Thyroid gland (tissue), 4 donors: ENCODE measurements at regions not wholly inside any gene's neighbourhood (a gene's known extent, or its start where the extent isn't known, plus 50 kb on each side); places are given as distances from the start of the nearest gene placed in this dataset.
A peak's percentile ranks its signal among the peaks of the same experiment; 100 is the strongest.

Experiments used
- DNase-seq, 2 donors: peaks; one replicate each; pipeline ENCODE4 v3.0.0-alpha.2; 2019
- H3K27ac ChIP-seq, 3 donors: fragments of 200-600 bp; sonication (generic); 1 replicate in 2 of 3; 2 replicates in 1 of 3; pipeline ENCODE4 v1.5.1; 2016 to 2019; ENCODE audit warnings: mild to moderate bottlenecking in 1 of 3, moderate library complexity in 1 of 3
- H3K27me3 ChIP-seq: fragments of 200-600 bp; sonication (generic); one replicate; pipeline ENCODE4 v1.5.1; 2019
- H3K36me3 ChIP-seq, 2 donors: fragments of 200-600 bp; sonication (generic); one replicate each; pipeline ENCODE4 v1.5.1; 2016 to 2019
- H3K4me1 ChIP-seq, 2 donors: fragments of 200-600 bp; sonication (generic); one replicate each; pipeline ENCODE4 v1.5.1; 2017 to 2019
- H3K4me3 ChIP-seq, 3 donors: fragments of 200-600 bp; sonication (generic); replicated peaks in 1 of 3; 1 replicate in 2 of 3; 2 replicates in 1 of 3; pipeline ENCODE4 v1.5.1; 2016; ENCODE audit warnings: mild to moderate bottlenecking in 1 of 3
- H3K9me3 ChIP-seq: fragments of 200-600 bp; sonication (generic); one replicate; pipeline ENCODE4 v1.5.1; 2017
- POLR2A ChIP-seq, 2 donors: fragments of 450-650 bp; IDR thresholded peaks; one replicate each; pipeline ENCODE4 v1.6.1; 2017; ENCODE audit warnings: antibody characterized with exemption in 2 of 2, mild to moderate bottlenecking in 2 of 2, moderate library complexity in 1 of 2
- WGBS, 2 donors: methylation state at CpG; one replicate each; pipeline ENCODE4 v1.1.5; 2017; 5-methylcytosine and 5-hydroxymethylcytosine counted together
- intact Hi-C: fragments of 100-400 bp; cut with DNase I; formaldehyde crosslinking; loops from one replicate; pipeline ENCODE4 v1.15.1; 2023
- TF ChIP-seq, protein P1 (sequence below), 6 experiments: fragments of 200-600 bp in 3 of 6; fragments of 450-650 bp in 3 of 6; sonication (generic) in 3 of 6; IDR thresholded peaks; one replicate each; pipeline ENCODE4 v1.5.1; 2016 to 2019; ENCODE audit warnings: antibody characterized with exemption in 6 of 6, mild to moderate bottlenecking in 2 of 6, inconsistent platforms in 1 of 6, moderate library complexity in 1 of 6

GRCh38 chr11:116279511-116279910 is 493.3 kb downstream of the BUD13 start:
- Histone ChIP-seq H3K4me1 (peaks cover 0 to 8% of the 10 kb centered on the region in 2 donors), H3K36me3 (no peaks in the 10 kb centered on the region), H3K27ac (no peak overlapping the region), H3K9me3 (no peaks in the 10 kb centered on the region), H3K27me3 (no peaks in the 10 kb centered on the region), H3K4me3 (no peak overlapping the region)
- no peak for DNase-seq
- intact Hi-C loops = loop anchor here (10.0 kb wide), 2 partner anchors 955 to 1545 kb away; no protein-coding TSS in a partner anchor
- WGBS, 2 donors = 81% methylated on average over 4 of the region's 4 CpGs
- no peak for TF ChIP-seq POLR2A (IDR thresholded peaks at IDR 0.05)
- TF ChIP-seq, protein P1, sequence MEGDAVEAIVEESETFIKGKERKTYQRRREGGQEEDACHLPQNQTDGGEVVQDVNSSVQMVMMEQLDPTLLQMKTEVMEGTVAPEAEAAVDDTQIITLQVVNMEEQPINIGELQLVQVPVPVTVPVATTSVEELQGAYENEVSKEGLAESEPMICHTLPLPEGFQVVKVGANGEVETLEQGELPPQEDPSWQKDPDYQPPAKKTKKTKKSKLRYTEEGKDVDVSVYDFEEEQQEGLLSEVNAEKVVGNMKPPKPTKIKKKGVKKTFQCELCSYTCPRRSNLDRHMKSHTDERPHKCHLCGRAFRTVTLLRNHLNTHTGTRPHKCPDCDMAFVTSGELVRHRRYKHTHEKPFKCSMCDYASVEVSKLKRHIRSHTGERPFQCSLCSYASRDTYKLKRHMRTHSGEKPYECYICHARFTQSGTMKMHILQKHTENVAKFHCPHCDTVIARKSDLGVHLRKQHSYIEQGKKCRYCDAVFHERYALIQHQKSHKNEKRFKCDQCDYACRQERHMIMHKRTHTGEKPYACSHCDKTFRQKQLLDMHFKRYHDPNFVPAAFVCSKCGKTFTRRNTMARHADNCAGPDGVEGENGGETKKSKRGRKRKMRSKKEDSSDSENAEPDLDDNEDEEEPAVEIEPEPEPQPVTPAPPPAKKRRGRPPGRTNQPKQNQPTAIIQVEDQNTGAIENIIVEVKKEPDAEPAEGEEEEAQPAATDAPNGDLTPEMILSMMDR (IDR thresholded peaks at IDR 0.05) = no peak

- Histone ChIP-seq H3K9me3 (no peaks in the 10 kb centered on the region), H3K36me3 (no peaks in the 10 kb centered on the region), H3K4me1 (peaks cover 0 to 8% of the 10 kb centered on the region in 2 donors), H3K4me3 (no peak overlapping the region), H3K27ac (no peak overlapping the region), H3K27me3 (no peaks in the 10 kb centered on the region)
- no peak for TF ChIP-seq POLR2A (IDR thresholded peaks at IDR 0.05)
- TF ChIP-seq, protein P1 (IDR thresholded peaks at IDR 0.05) = no peak
- no peak for DNase-seq
- intact Hi-C loops = loop anchor here (10.0 kb wide), 2 partner anchors 953 to 1543 kb away; no protein-coding TSS in a partner anchor
- 71 to 93% methylated on average over 4 of the region's 4 CpGs for WGBS, 2 donors
Observed at GRCh38 chr11:116278076-116278475, 494.7 kb downstream of the BUD13 start.

GRCh38 chr11:116276051-116277044 is 496.4 kb downstream of the BUD13 start:
- intact Hi-C loops = loop anchor here (10.0 kb wide), 2 partner anchors 952 to 1542 kb away; no protein-coding TSS in a partner anchor
- H3K4me3 ChIP-seq = no peak overlapping the region
- 42 to 50% methylated on average over 23 to 32 of the region's 40 CpGs for WGBS, 2 donors

GRCh38 chr11:116275635-116276034 is 497.2 kb downstream of the BUD13 start:
- H3K4me1 ChIP-seq = peaks cover 0 to 8% of the 10 kb centered on the region in 2 donors
- no peak overlapping the region for H3K4me3 ChIP-seq
- no peak for DNase-seq
- no peaks in the 10 kb centered on the region for H3K27me3 ChIP-seq
- no peak for TF ChIP-seq POLR2A (IDR thresholded peaks at IDR 0.05)
- TF ChIP-seq, protein P1 (IDR thresholded peaks at IDR 0.05) = no peak
- H3K27ac ChIP-seq = no peak overlapping the region
- no peaks in the 10 kb centered on the region for H3K36me3 ChIP-seq
- 62 to 77% methylated on average over 5 of the region's 5 CpGs for WGBS, 2 donors
- H3K9me3 ChIP-seq = no peaks in the 10 kb centered on the region
- intact Hi-C loops = loop anchor here (10.0 kb wide), 2 partner anchors 951 to 1541 kb away; no protein-coding TSS in a partner anchor

More at GRCh38 chr11:116276051-116277044, 496.4 kb downstream of the BUD13 start:
- no peaks in the 10 kb centered on the region for H3K36me3 ChIP-seq
- H3K27ac ChIP-seq = no peak overlapping the region
- H3K27me3 ChIP-seq = no peaks in the 10 kb centered on the region
- H3K9me3 ChIP-seq = no peaks in the 10 kb centered on the region
- peaks cover 0 to 8% of the 10 kb centered on the region in 2 donors for H3K4me1 ChIP-seq
- DNase-seq = peak; percentile 63 to 76
- TF ChIP-seq, protein P1 (IDR thresholded peaks at IDR 0.05) = peak; percentile 85 to 99 (median 92)
- TF ChIP-seq POLR2A (IDR thresholded peaks at IDR 0.05) = no peak
